Panc1 (cell line): ENCODE measurements at regions not wholly inside any gene's neighbourhood (a gene's known extent, or its start where the extent isn't known, plus 50 kb on each side); places are given as distances from the start of the nearest gene placed in this dataset.

Experiments used
- ATAC-seq: fragments of 200-7000 bp; cut with Tn5 transposase; 2 replicates; pipeline ENCODE4 v1.9.1; 2020; ENCODE audit warnings: mild to moderate bottlenecking, moderate library complexity
- BruUV-seq: library from RNA; stranded (reverse); fragments of 400-500 nt; replicated peaks from 2 replicates; lab custom pipeline; 2021; lab: Mats Ljungman, UMichigan
- CTCF ChIA-PET: fragments of 300-600 bp; sonication (Branson Sonifier 250); formaldehyde crosslinking; loops from one replicate; lab custom pipeline; 2022; ENCODE audit warnings: antibody characterized with exemption; lab: Charles Lee
- POLR2A ChIA-PET: fragments of 300-600 bp; sonication (Branson Sonifier 250); formaldehyde crosslinking; loops from one replicate; lab custom pipeline; 2022; ENCODE audit warnings: antibody characterized with exemption; lab: Charles Lee
- DNase-seq: peaks from one replicate; pipeline ENCODE4 v3.0.0-alpha.2; 2010; ENCODE audit warnings: low read depth, low spot score
- H3K27ac ChIP-seq: 2 replicates; pipeline ENCODE4 v1.5.1; 2011; ENCODE audit warnings: mild to moderate bottlenecking, low read length, inconsistent platforms
- H3K27me3 ChIP-seq: fragments of 200-500 bp; sonication (Bioruptor generic); 2 replicates; pipeline ENCODE4 v1.6.0; 2014; ENCODE audit warnings: low read length, inconsistent platforms; ENCODE audit not compliant: control insufficient read depth, insufficient read depth
- H3K36me3 ChIP-seq: fragments of 200-500 bp; sonication (Bioruptor generic); 2 replicates; pipeline ENCODE4 v1.5.1; 2014; ENCODE audit warnings: inconsistent platforms, mild to moderate bottlenecking, low read length, moderate library complexity; ENCODE audit not compliant: control insufficient read depth, insufficient read depth
- H3K4me1 ChIP-seq: 2 replicates; pipeline ENCODE4 v1.5.1; 2011; ENCODE audit warnings: inconsistent platforms, mild to moderate bottlenecking, low read length, moderate library complexity; ENCODE audit not compliant: control insufficient read depth, insufficient read depth
- H3K4me3 ChIP-seq, 2 experiments: 2 replicates each; pipeline ENCODE4 v1.5.1; 2011 to 2012; ENCODE audit warnings: low read depth in 2 of 2, low read length in 2 of 2, mild to moderate bottlenecking in 2 of 2, inconsistent platforms in 1 of 2, moderate library complexity in 1 of 2
- H3K9me3 ChIP-seq: fragments of 200-500 bp; sonication (Bioruptor generic); 2 replicates; pipeline ENCODE4 v1.5.1; 2014; ENCODE audit warnings: low read depth, mild to moderate bottlenecking, inconsistent platforms, low read length, moderate library complexity; ENCODE audit not compliant: control insufficient read depth, insufficient read depth
- CTCF ChIP-seq: fragments of 450-650 bp; IDR thresholded peaks from 2 replicates; pipeline ENCODE4 v1.5.1; 2017; ENCODE audit warnings: mild to moderate bottlenecking
- POLR2AphosphoS5 ChIP-seq: IDR thresholded peaks from 2 replicates; pipeline ENCODE4 v1.6.1; 2012; ENCODE audit warnings: mild to moderate bottlenecking, low read depth, low read length, moderate library complexity
- REST ChIP-seq, 2 experiments: IDR thresholded peaks; 2 replicates each; pipeline ENCODE4 v1.6.1; 2011 to 2012; ENCODE audit warnings: low read depth in 2 of 2, control low read depth in 1 of 2, low read length in 1 of 2, mild to moderate bottlenecking in 1 of 2, moderate library complexity in 1 of 2; ENCODE audit not compliant: insufficient read depth in 1 of 2
- SIN3A ChIP-seq: IDR thresholded peaks from 2 replicates; pipeline ENCODE4 v1.6.1; 2012; ENCODE audit warnings: low read depth, mild to moderate bottlenecking, low read length, moderate library complexity, borderline replicate concordance; ENCODE audit not compliant: insufficient read depth
- TCF7L2 ChIP-seq: IDR thresholded peaks from 2 replicates; pipeline ENCODE4 v1.6.1; 2011; ENCODE audit warnings: mild to moderate bottlenecking, low read depth, low read length, inconsistent platforms
- in situ Hi-C: cut with HindIII; loops from 2 replicates; pipeline ENCODE4 v1.10.0; 2016; ENCODE audit warnings: low sequenced_read_pairs, low pct_unique_long_range_greater_than_20kb
- intact Hi-C: fragments of 100-400 bp; cut with micrococcal nuclease; formaldehyde crosslinking; loops from one replicate; pipeline ENCODE4 v1.10.0; 2022; ENCODE audit not compliant: unreplicated experiment

GRCh38 chrX:39946822-39947221 lies 150.9 kb downstream of the BCOR start:
- ATAC-seq (no peak), DNase-seq (no peak)
- TF ChIP-seq TCF7L2 (no peak), POLR2AphosphoS5 (no peak), CTCF (no peak), REST (IDR thresholded peaks at IDR 0.05; ENCODE audit: insufficient read depth in 1 of 2, low read depth in 2 of 2, low read length in 1 of 2) (no peak), SIN3A (no peak)
- H3K27me3 ChIP-seq: no peaks in the 10 kb centered on the region
- BruUV-seq: no TSS peak
- H3K36me3 ChIP-seq: no peaks in the 10 kb centered on the region
- in situ Hi-C loops: no loop called here
- no peak overlapping the region for H3K4me3 ChIP-seq
- POLR2A ChIA-PET: interaction anchor here (0.6 kb wide), 1 partner anchor 91 kb away, joined by 3 read pairs; no protein-coding TSS in a partner anchor
- no peak overlapping the region for H3K27ac ChIP-seq
- intact Hi-C loops: no loop called here
- CTCF ChIA-PET: no interaction called here
- no peaks in the 10 kb centered on the region for H3K4me1 ChIP-seq
- no peaks in the 10 kb centered on the region for H3K9me3 ChIP-seq

GRCh38 chrX:39948582-39948981 lies 149.2 kb downstream of the BCOR start:
- Histone ChIP-seq H3K4me3 (no peak overlapping the region), H3K27me3 (no peaks in the 10 kb centered on the region), H3K36me3 (no peaks in the 10 kb centered on the region), H3K4me1 (no peaks in the 10 kb centered on the region), H3K9me3 (no peaks in the 10 kb centered on the region), H3K27ac (no peak overlapping the region)
- ChIA-PET POLR2A (no interaction called here), CTCF (no interaction called here)
- in situ Hi-C loops: no loop called here
- no peak for DNase-seq
- intact Hi-C loops: no loop called here
- TF ChIP-seq CTCF (no peak), REST (IDR thresholded peaks at IDR 0.05; ENCODE audit: insufficient read depth in 1 of 2, low read depth in 2 of 2, low read length in 1 of 2) (no peak), POLR2AphosphoS5 (no peak), TCF7L2 (no peak), SIN3A (no peak)
- no peak for ATAC-seq
- BruUV-seq: no TSS peak
